ENCODE measurements at regions not wholly inside any gene's neighbourhood (a gene's known extent, or its start where the extent isn't known, plus 50 kb on each side); places are given as distances from the start of the nearest gene placed in this dataset.

GRCh38 chr9:14441115-14441514, 127.2 kb upstream of the NFIB start:
- DNase-seq (ENCODE audit: low read depth, low spot score) = no peak
- Mint-ChIP-seq H3K4me3 (no peak overlapping the region), H3K27ac (ENCODE audit: unreplicated experiment) (no peak overlapping the region)

GRCh38 chr9:14440062-14440461, 126.1 kb upstream of the NFIB start:
- no peak overlapping the region for H3K4me3 Mint-ChIP-seq

More at GRCh38 chr9:14441115-14441514, 127.2 kb upstream of the NFIB start:
- Mint-ChIP-seq H3K9me3 (peaks cover 5% of the 10 kb centered on the region), H3K4me1 (peaks cover 11% of the 10 kb centered on the region), H3K27me3 (ENCODE audit: low read depth) (no peaks in the 10 kb centered on the region), H3K36me3 (ENCODE audit: low read depth) (no peaks in the 10 kb centered on the region)
- TF ChIP-seq, protein P1, sequence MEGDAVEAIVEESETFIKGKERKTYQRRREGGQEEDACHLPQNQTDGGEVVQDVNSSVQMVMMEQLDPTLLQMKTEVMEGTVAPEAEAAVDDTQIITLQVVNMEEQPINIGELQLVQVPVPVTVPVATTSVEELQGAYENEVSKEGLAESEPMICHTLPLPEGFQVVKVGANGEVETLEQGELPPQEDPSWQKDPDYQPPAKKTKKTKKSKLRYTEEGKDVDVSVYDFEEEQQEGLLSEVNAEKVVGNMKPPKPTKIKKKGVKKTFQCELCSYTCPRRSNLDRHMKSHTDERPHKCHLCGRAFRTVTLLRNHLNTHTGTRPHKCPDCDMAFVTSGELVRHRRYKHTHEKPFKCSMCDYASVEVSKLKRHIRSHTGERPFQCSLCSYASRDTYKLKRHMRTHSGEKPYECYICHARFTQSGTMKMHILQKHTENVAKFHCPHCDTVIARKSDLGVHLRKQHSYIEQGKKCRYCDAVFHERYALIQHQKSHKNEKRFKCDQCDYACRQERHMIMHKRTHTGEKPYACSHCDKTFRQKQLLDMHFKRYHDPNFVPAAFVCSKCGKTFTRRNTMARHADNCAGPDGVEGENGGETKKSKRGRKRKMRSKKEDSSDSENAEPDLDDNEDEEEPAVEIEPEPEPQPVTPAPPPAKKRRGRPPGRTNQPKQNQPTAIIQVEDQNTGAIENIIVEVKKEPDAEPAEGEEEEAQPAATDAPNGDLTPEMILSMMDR (conservative IDR thresholded peaks at IDR 0.05) = no peak

GRCh38 chr9:14439555-14439954, 125.6 kb upstream of the NFIB start:
- TF ChIP-seq, protein P1 (conservative IDR thresholded peaks at IDR 0.05) = no peak
- Mint-ChIP-seq H3K27me3 (ENCODE audit: low read depth) (no peaks in the 10 kb centered on the region), H3K27ac (ENCODE audit: unreplicated experiment) (no peak overlapping the region), H3K4me3 (no peak overlapping the region), H3K9me3 (peaks cover 5% of the 10 kb centered on the region), H3K4me1 (peaks cover 12% of the 10 kb centered on the region), H3K36me3 (ENCODE audit: low read depth) (no peaks in the 10 kb centered on the region)
- no peak for DNase-seq (ENCODE audit: low read depth, low spot score)

More at GRCh38 chr9:14440062-14440461, 126.1 kb upstream of the NFIB start:
- no peak for DNase-seq (ENCODE audit: low read depth, low spot score)
- TF ChIP-seq, protein P1 (conservative IDR thresholded peaks at IDR 0.05) = no peak
- no peak overlapping the region for H3K27ac Mint-ChIP-seq (ENCODE audit: unreplicated experiment)
- no peaks in the 10 kb centered on the region for H3K36me3 Mint-ChIP-seq (ENCODE audit: low read depth)
- no peaks in the 10 kb centered on the region for H3K27me3 Mint-ChIP-seq (ENCODE audit: low read depth)
- H3K9me3 Mint-ChIP-seq = peaks cover 5% of the 10 kb centered on the region
- peaks cover 11% of the 10 kb centered on the region for H3K4me1 Mint-ChIP-seq

GRCh38 chr9:14438232-14439021, 124.5 kb upstream of the NFIB start:
- Mint-ChIP-seq H3K27me3 (ENCODE audit: low read depth) (no peaks in the 10 kb centered on the region), H3K4me1 (peaks cover 23% of the 10 kb centered on the region), H3K4me3 (no peak overlapping the region), H3K36me3 (ENCODE audit: low read depth) (no peaks in the 10 kb centered on the region), H3K9me3 (peaks cover 4% of the 10 kb centered on the region), H3K27ac (ENCODE audit: unreplicated experiment) (no peak overlapping the region)
- TF ChIP-seq, protein P1 (conservative IDR thresholded peaks at IDR 0.05) = no peak
- DNase-seq (ENCODE audit: low read depth, low spot score) = no peak

DNA sequence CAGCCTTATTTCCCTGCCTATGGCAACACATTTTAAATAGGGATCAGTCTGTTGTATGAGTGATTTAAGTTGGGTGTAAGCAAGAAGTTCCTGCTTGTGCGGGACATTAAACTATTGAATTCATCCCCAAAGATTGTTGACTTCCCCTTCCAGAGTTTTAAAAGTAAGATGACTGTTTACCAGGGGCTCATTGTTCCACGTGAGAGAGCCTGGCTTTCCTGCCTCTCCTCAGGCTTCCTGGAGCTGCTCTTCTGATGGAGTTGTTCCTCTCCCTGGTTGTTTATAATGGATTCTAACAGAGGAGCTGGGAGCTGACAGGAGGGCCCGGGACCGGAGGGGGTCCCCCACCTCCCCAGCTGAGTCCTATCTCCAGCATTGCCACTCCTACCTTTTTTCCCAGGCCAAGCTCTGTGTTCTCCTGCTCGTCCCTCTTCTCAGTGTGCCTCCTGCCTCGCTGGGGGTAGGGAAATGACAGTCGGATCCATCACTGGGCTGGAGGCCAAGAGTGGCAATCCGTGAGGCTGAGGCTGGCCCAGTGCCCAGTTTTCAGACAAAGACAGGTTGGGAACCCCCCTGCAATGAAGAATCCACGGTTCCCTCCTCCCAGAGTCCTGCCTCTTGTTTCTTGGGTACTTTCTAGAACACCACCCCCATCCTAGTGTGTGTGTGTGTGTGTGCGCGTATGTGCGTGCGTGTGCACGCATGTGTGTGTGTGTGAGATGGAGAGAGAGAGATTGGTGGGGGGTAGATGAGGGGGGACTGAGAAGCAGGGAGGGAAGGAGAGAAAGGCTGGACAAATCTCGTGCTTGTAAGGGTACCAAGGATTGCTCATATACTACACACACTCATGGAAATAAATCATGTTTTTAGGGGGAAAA, 123.7 kb upstream of the NFIB start:
- peaks cover 24% of the 10 kb centered on the region for H3K4me1 Mint-ChIP-seq
- no peak for DNase-seq (ENCODE audit: low read depth, low spot score)
- no peaks in the 10 kb centered on the region for H3K36me3 Mint-ChIP-seq (ENCODE audit: low read depth)
- H3K27me3 Mint-ChIP-seq (ENCODE audit: low read depth) = no peaks in the 10 kb centered on the region
- no peak overlapping the region for H3K4me3 Mint-ChIP-seq
- H3K27ac Mint-ChIP-seq (ENCODE audit: unreplicated experiment) = no peak overlapping the region
- no peaks in the 10 kb centered on the region for H3K9me3 Mint-ChIP-seq
- TF ChIP-seq, protein P1 (conservative IDR thresholded peaks at IDR 0.05) = no peak
